CD14-positive monocyte (primary cell): ENCODE measurements at regions not wholly inside any gene's neighbourhood (a gene's known extent, or its start where the extent isn't known, plus 50 kb on each side); places are given as distances from the start of the nearest gene placed in this dataset.

Experiments
- DNase-seq, 3 donors: peaks; one replicate each; pipeline ENCODE4 v3.0.0-alpha.2; 2011 to 2022
- H2AFZ ChIP-seq: 2 replicates; pipeline ENCODE4 v1.6.0; 2012; ENCODE audit warnings: mild to moderate bottlenecking, low read depth, low read length, inconsistent platforms; ENCODE audit not compliant: insufficient read depth, poor library complexity, severe bottlenecking
- H3K27ac ChIP-seq, 2 donors: 1 replicate in 1 of 2; 2 replicates in 1 of 2; pipeline ENCODE4 v1.5.1; 2012 to 2013; ENCODE audit warnings: low read length in 2 of 2, control low read depth in 1 of 2, inconsistent platforms in 1 of 2, low read depth in 1 of 2, mild to moderate bottlenecking in 1 of 2
- H3K27me3 ChIP-seq, 2 donors: one replicate each; pipeline versions ENCODE4 v1.6.0 to v1.6.1; 2011 to 2013; ENCODE audit warnings: low read length in 2 of 2; ENCODE audit not compliant: control insufficient read depth in 2 of 2, insufficient read depth in 2 of 2
- H3K36me3 ChIP-seq, 2 donors: replicated peaks in 1 of 2; 1 replicate in 1 of 2; 2 replicates in 1 of 2; pipeline versions ENCODE4 v1.5.1 to v1.6.1; 2012 to 2013; ENCODE audit warnings: low read length in 2 of 2, control low read depth in 1 of 2, inconsistent platforms in 1 of 2, mild to moderate bottlenecking in 1 of 2; ENCODE audit not compliant: insufficient read depth in 2 of 2, control insufficient read depth in 1 of 2
- H3K4me1 ChIP-seq, 2 donors: 1 replicate in 1 of 2; 2 replicates in 1 of 2; pipeline versions ENCODE4 v1.5.1 to v1.6.1; 2012 to 2013; ENCODE audit warnings: low read length in 2 of 2, control low read depth in 1 of 2, inconsistent platforms in 1 of 2, mild to moderate bottlenecking in 1 of 2, moderate library complexity in 1 of 2; ENCODE audit not compliant: insufficient read depth in 2 of 2, control insufficient read depth in 1 of 2
- H3K4me2 ChIP-seq: replicated peaks from 2 replicates; pipeline ENCODE3; 2012; ENCODE audit warnings: low read length, moderate library complexity, mild to moderate bottlenecking; ENCODE audit not compliant: poor library complexity, severe bottlenecking; ENCODE audit errors: extremely low read depth
- H3K4me3 ChIP-seq, 3 experiments: fragments of 200-600 bp in 1 of 3; sonication (generic) in 1 of 3; replicated peaks in 1 of 3; 1 replicate in 2 of 3; 2 replicates in 1 of 3; pipeline ENCODE4 v1.5.1; 2011 to 2013; ENCODE audit warnings: low read length in 3 of 3, mild to moderate bottlenecking in 3 of 3, control low read depth in 2 of 3, low read depth in 2 of 3, inconsistent platforms in 1 of 3, moderate library complexity in 1 of 3
- H3K79me2 ChIP-seq: 2 replicates; pipeline ENCODE4 v1.6.0; 2012; ENCODE audit warnings: mild to moderate bottlenecking, control low read depth, inconsistent platforms, low read length, moderate library complexity; ENCODE audit not compliant: insufficient read depth
- H3K9ac ChIP-seq: 2 replicates; pipeline ENCODE4 v1.6.0; 2017; ENCODE audit warnings: low read length, mild to moderate bottlenecking; ENCODE audit not compliant: insufficient read depth, poor library complexity, severe bottlenecking
- H3K9me3 ChIP-seq, 2 donors: replicated peaks in 1 of 2; 1 replicate in 1 of 2; 2 replicates in 1 of 2; pipeline versions ENCODE4 v1.5.1 to v1.6.1; 2012 to 2013; ENCODE audit warnings: low read length in 2 of 2, control low read depth in 1 of 2; ENCODE audit not compliant: control insufficient read depth in 1 of 2, insufficient read depth in 1 of 2
- H4K20me1 ChIP-seq: 2 replicates; pipeline ENCODE4 v1.6.0; 2012; ENCODE audit warnings: mild to moderate bottlenecking, low read length, control low read depth, moderate library complexity; ENCODE audit not compliant: insufficient read depth
- H3K27ac Mint-ChIP-seq, 7 donors: one replicate each; pipeline ENCODE4 v1.8.0; 2020; ENCODE audit warnings: mild to moderate bottlenecking in 7 of 7, mixed read lengths in 7 of 7, moderate library complexity in 6 of 7, inconsistent platforms in 2 of 7
- H3K27me3 Mint-ChIP-seq, 3 donors: one replicate each; pipeline ENCODE4 v1.8.0; 2021 to 2022; ENCODE audit warnings: low read depth in 3 of 3, mild to moderate bottlenecking in 3 of 3, mixed read lengths in 3 of 3, moderate library complexity in 3 of 3, inconsistent platforms in 1 of 3
- H3K36me3 Mint-ChIP-seq, 2 donors: one replicate each; pipeline ENCODE4 v1.8.0; 2020; ENCODE audit warnings: mixed read lengths in 2 of 2, inconsistent platforms in 1 of 2, mild to moderate bottlenecking in 1 of 2
- H3K4me1 Mint-ChIP-seq: one replicate; pipeline ENCODE4 v1.8.0; 2020; ENCODE audit warnings: mild to moderate bottlenecking, mixed read lengths
- H3K4me3 Mint-ChIP-seq, 2 donors: one replicate each; pipeline ENCODE4 v1.8.0; 2020; ENCODE audit warnings: mild to moderate bottlenecking in 2 of 2, mixed read lengths in 2 of 2, moderate library complexity in 1 of 2
- H3K9me3 Mint-ChIP-seq, 7 donors: one replicate each; pipeline ENCODE4 v1.8.0; 2020 to 2022; ENCODE audit warnings: mixed read lengths in 7 of 7, mild to moderate bottlenecking in 6 of 7, moderate library complexity in 6 of 7, inconsistent platforms in 2 of 7
- CTCF ChIP-seq: fragments of 200-600 bp; IDR thresholded peaks from one replicate; pipeline ENCODE4 v1.8.0; 2022; ENCODE audit warnings: antibody characterized with exemption, mild to moderate bottlenecking
- WGBS: methylation state at CpG from one replicate; pipeline ENCODE4 v1.1.5; 2013; ENCODE audit warnings: missing lambda C conversion rate; ENCODE audit not compliant: insufficient coverage; 5-methylcytosine and 5-hydroxymethylcytosine counted together
- intact Hi-C, 2 donors: fragments of 100-400 bp; cut with micrococcal nuclease; formaldehyde crosslinking; loops; one replicate each; pipeline versions ENCODE4 v1.15.0 to v1.15.1; 2023

- WGBS: no CpG with 5 or more reads among the region's 1 CpG
- H3K27ac ChIP-seq: no peak overlapping the region
- peak overlapping the region in 3 of 7 donors; percentile 1 to 62 (median 60) for H3K27ac Mint-ChIP-seq
Measured at GRCh38 chr2:60312618-60313017, 240.8 kb downstream of the BCL11A start.

GRCh38 chr2:60311524-60311923, 241.9 kb downstream of the BCL11A start:
- Mint-ChIP-seq H3K4me1 (peaks cover 26% of the 10 kb centered on the region), H3K9me3 (peaks cover 0 to 1% (median 0%) of the 10 kb centered on the region in 7 donors), H3K27ac (no peak overlapping the region), H3K4me3 (no peak overlapping the region), H3K36me3 (no peaks in the 10 kb centered on the region), H3K27me3 (peaks cover 0 to 2% (median 0%) of the 10 kb centered on the region in 3 donors)
- Histone ChIP-seq H3K4me1 (peaks cover 9 to 13% of the 10 kb centered on the region in 2 donors), H3K9me3 (no peaks in the 10 kb centered on the region), H2AFZ (no peak overlapping the region), H3K27me3 (no peaks in the 10 kb centered on the region), H4K20me1 (no peaks in the 10 kb centered on the region), H3K79me2 (no peaks in the 10 kb centered on the region), H3K4me3 (no peak overlapping the region), H3K9ac (no peak overlapping the region), H3K36me3 (no peaks in the 10 kb centered on the region), H3K27ac (no peak overlapping the region), H3K4me2 (no peak overlapping the region)
- no peak for TF ChIP-seq CTCF
- no peak for DNase-seq
- intact Hi-C loops: no loop called here
- WGBS: no CpG with 5 or more reads among the region's 1 CpG

More at GRCh38 chr2:60312618-60313017, 240.8 kb downstream of the BCL11A start:
- H3K36me3 ChIP-seq: no peaks in the 10 kb centered on the region
- no peak for TF ChIP-seq CTCF
- no peak overlapping the region for H3K4me2 ChIP-seq
- no peak overlapping the region for H3K4me3 Mint-ChIP-seq
- peaks cover 33% of the 10 kb centered on the region for H3K4me1 Mint-ChIP-seq
- no peak overlapping the region for H3K4me3 ChIP-seq
- H3K9ac ChIP-seq: no peak overlapping the region
- no peaks in the 10 kb centered on the region for H4K20me1 ChIP-seq
- DNase-seq: no peak
- H3K27me3 ChIP-seq: no peaks in the 10 kb centered on the region
- no peaks in the 10 kb centered on the region for H3K79me2 ChIP-seq
- peaks cover 0 to 1% (median 0%) of the 10 kb centered on the region in 7 donors for H3K9me3 Mint-ChIP-seq
- intact Hi-C loops: no loop called here
- H2AFZ ChIP-seq: no peak overlapping the region
- peaks cover 16 to 19% of the 10 kb centered on the region in 2 donors for H3K4me1 ChIP-seq
- H3K27me3 Mint-ChIP-seq: peaks cover 0 to 2% (median 0%) of the 10 kb centered on the region in 3 donors
- H3K36me3 Mint-ChIP-seq: no peaks in the 10 kb centered on the region
- no peaks in the 10 kb centered on the region for H3K9me3 ChIP-seq
